HCEC 1CT (cell line): ENCODE measurements at regions not wholly inside any gene's neighbourhood (a gene's known extent, or its start where the extent isn't known, plus 50 kb on each side); places are given as distances from the start of the nearest gene placed in this dataset.
A peak's percentile ranks its signal among the peaks of the same experiment; 100 is the strongest.

Source experiments
- DNase-seq: peaks from one replicate; pipeline ENCODE4 v3.0.0-alpha.2; 2017

GRCh38 chr2:234243871-234244565, 193.5 kb downstream of the SPP2 start:
- DNase-seq, result no peak

GRCh38 chr2:234242459-234242836, 191.9 kb downstream of the SPP2 start:
- DNase-seq, result no peak

- DNase-seq, result peak; percentile 86
These were observed 191.4 kb downstream of the SPP2 start for GRCh38 chr2:234241656-234242458.

GRCh38 chr2:234240917-234241316, 190.4 kb downstream of the SPP2 start:
- peak; percentile 91 for DNase-seq

GRCh38 chr2:234235191-234235590, 184.7 kb downstream of the SPP2 start:
- no peak for DNase-seq

GRCh38 chr2:234231460-234231859, 181.0 kb downstream of the SPP2 start:
- no peak for DNase-seq

- no peak for DNase-seq
These were observed 168.5 kb downstream of the SPP2 start for GRCh38 chr2:234219046-234219310.

- peak; percentile 6 for DNase-seq
These were observed 168.0 kb downstream of the SPP2 start for GRCh38 chr2:234218266-234219045.

- no peak for DNase-seq
These were observed 162.0 kb downstream of the SPP2 start for GRCh38 chr2:234212534-234212933.

GRCh38 chr2:234211797-234212196, 161.3 kb downstream of the SPP2 start:
- DNase-seq, result no peak

- DNase-seq, result no peak
These were observed 156.2 kb downstream of the SPP2 start for GRCh38 chr2:234206738-234207137.

- DNase-seq, result peak; percentile 68
These were observed 154.0 kb downstream of the SPP2 start for GRCh38 chr2:234204480-234204879.

GRCh38 chr2:234203135-234203984, 152.9 kb downstream of the SPP2 start:
- DNase-seq, result peak; percentile 98

GRCh38 chr2:234202601-234203000, 152.1 kb downstream of the SPP2 start:
- no peak for DNase-seq

- no peak for DNase-seq
These were observed 149.5 kb downstream of the SPP2 start for GRCh38 chr2:234199996-234200395.

- no peak for DNase-seq
These were observed 148.5 kb downstream of the SPP2 start for GRCh38 chr2:234198976-234199375.

GRCh38 chr2:234195516-234195915, 145.0 kb downstream of the SPP2 start:
- no peak for DNase-seq

GRCh38 chr2:234193977-234194563, 143.6 kb downstream of the SPP2 start:
- DNase-seq, result no peak

GRCh38 chr2:234191819-234192407, 141.4 kb downstream of the SPP2 start:
- no peak for DNase-seq

- no peak for DNase-seq
These were observed 139.3 kb downstream of the SPP2 start for GRCh38 chr2:234189786-234190300.

GRCh38 chr2:234189230-234189629, 138.7 kb downstream of the SPP2 start:
- no peak for DNase-seq

GRCh38 chr2:234187646-234188174, 137.2 kb downstream of the SPP2 start:
- DNase-seq, result no peak
